ENCODE measurements at regions not wholly inside any gene's neighbourhood (a gene's known extent, or its start where the extent isn't known, plus 50 kb on each side); places are given as distances from the start of the nearest gene placed in this dataset.

DNA sequence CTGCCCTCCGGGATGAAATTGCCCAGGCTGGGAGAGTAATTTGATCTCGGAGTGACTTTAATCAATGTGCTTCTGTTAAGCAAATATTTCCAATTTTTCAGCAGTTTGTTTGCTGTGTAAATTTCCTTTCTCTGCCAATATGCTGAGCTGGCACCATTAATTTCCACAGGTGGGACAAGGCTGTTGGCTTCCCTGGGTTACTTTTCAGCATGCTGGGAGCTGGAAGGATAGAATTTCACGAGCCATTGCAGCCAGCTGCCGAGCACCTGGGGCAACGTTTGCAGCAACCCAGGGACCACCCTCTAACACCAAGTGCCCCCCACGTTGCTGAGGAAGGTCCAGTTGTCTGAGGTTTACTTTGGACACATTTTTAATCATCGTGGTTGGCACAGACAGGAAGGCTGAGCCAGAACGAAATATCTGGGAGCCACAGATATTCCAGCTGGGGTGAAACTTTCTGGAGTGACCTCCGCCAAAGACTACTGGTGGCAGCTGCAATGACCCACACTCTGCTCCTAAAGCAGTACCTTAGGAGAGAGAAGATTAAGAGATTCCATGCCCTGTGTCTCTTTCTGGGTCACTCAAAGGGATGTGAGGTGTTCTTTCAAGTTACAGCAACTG lies 293.3 kb upstream of the RGMA start:
- Histone ChIP-seq H3K79me2 (ENCODE audit: control insufficient read depth, insufficient read depth, low read length) (no peaks in the 10 kb centered on the region), H3K36me3 (ENCODE audit: control insufficient read depth in 2 of 2, insufficient read depth in 2 of 2, low read length in 1 of 2) (no peaks in the 10 kb centered on the region), H3K4me2 (ENCODE audit: control insufficient read depth, insufficient read depth) (no peak overlapping the region), H3K9ac (ENCODE audit: control insufficient read depth, insufficient read depth, low read length) (no peak overlapping the region), H3K27ac (ENCODE audit: control insufficient read depth, insufficient read depth) (no peak overlapping the region), H3K9me3 (replicated peaks; ENCODE audit: control insufficient read depth, insufficient read depth, low read length) (no peaks in the 10 kb centered on the region), H3K4me1 (ENCODE audit: control insufficient read depth, insufficient read depth, low read length) (no peaks in the 10 kb centered on the region), H3K4me3 (no peak overlapping the region), H2AFZ (ENCODE audit: control insufficient read depth, low read depth, low read length) (no peak overlapping the region), H3K27me3 (replicated peaks in 1 of 2; ENCODE audit: control insufficient read depth in 2 of 2, insufficient read depth in 2 of 2, low read length in 1 of 2) (no peaks in the 10 kb centered on the region), H4K20me1 (ENCODE audit: control insufficient read depth, insufficient read depth) (no peaks in the 10 kb centered on the region)
- in situ Hi-C loops (cut with MboI) (no loop called here), intact Hi-C loops (cut with micrococcal nuclease; ENCODE audit: unreplicated experiment) (no loop called here)
- DNase-seq (ENCODE audit: low read depth, low spot score): no peak
- 7% methylated on average over 9 of the region's 9 CpGs for WGBS (ENCODE audit: insufficient coverage, insufficient replicate concordance, low lambda C conversion rate, missing lambda C conversion rate)
- SMC1A ChIA-PET (ENCODE audit: uncharacterized antibody, unreplicated experiment): no interaction called here
- no peak for FAIRE-seq
- no peak for ATAC-seq
- POLR2A ChIA-PET: no interaction called here
- CTCF ChIA-PET: interaction anchor here (1.0 kb wide), 1 partner anchor 15 kb away, joined by 3 read pairs; no protein-coding TSS in a partner anchor
- RAD21 ChIA-PET (ENCODE audit: unreplicated experiment): no interaction called here
- BruUV-seq (replicated peaks): no TSS peak
- TF ChIP-seq SUZ12 (IDR thresholded peaks at IDR 0.05; ENCODE audit: unreplicated experiment) (no peak), RFX5 (IDR thresholded peaks at IDR 0.05; ENCODE audit: low read depth, low read length) (no peak), SMC3 (IDR thresholded peaks at IDR 0.05; ENCODE audit: borderline replicate concordance, low read length) (no peak), REST (IDR thresholded peaks at IDR 0.05; ENCODE audit: low read depth, low read length) (no peak), RB1 (IDR thresholded peaks at IDR 0.05; ENCODE audit: borderline replicate concordance) (no peak), YY1 (IDR thresholded peaks at IDR 0.05; ENCODE audit: low read depth, low read length) (no peak), BRCA1 (IDR thresholded peaks at IDR 0.05; ENCODE audit: low read depth, low read length) (no peak), ZBED1 (IDR thresholded peaks at IDR 0.05; ENCODE audit: borderline replicate concordance) (no peak), SMAD5 (IDR thresholded peaks at IDR 0.05; ENCODE audit: low read depth) (no peak), CEBPB (IDR thresholded peaks at IDR 0.05; ENCODE audit: borderline replicate concordance in 1 of 2, low read depth in 2 of 2, low read length in 2 of 2) (no peak)
- TF ChIP-seq, protein P1, sequence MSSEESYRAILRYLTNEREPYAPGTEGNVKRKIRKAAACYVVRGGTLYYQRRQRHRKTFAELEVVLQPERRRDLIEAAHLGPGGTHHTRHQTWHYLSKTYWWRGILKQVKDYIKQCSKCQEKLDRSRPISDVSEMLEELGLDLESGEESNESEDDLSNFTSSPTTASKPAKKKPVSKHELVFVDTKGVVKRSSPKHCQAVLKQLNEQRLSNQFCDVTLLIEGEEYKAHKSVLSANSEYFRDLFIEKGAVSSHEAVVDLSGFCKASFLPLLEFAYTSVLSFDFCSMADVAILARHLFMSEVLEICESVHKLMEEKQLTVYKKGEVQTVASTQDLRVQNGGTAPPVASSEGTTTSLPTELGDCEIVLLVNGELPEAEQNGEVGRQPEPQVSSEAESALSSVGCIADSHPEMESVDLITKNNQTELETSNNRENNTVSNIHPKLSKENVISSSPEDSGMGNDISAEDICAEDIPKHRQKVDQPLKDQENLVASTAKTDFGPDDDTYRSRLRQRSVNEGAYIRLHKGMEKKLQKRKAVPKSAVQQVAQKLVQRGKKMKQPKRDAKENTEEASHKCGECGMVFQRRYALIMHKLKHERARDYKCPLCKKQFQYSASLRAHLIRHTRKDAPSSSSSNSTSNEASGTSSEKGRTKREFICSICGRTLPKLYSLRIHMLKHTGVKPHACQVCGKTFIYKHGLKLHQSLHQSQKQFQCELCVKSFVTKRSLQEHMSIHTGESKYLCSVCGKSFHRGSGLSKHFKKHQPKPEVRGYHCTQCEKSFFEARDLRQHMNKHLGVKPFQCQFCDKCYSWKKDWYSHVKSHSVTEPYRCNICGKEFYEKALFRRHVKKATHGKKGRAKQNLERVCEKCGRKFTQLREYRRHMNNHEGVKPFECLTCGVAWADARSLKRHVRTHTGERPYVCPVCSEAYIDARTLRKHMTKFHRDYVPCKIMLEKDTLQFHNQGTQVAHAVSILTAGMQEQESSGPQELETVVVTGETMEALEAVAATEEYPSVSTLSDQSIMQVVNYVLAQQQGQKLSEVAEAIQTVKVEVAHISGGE (CRISPR knock-in tag; IDR thresholded peaks at IDR 0.05): no peak
- TF ChIP-seq, protein P2, sequence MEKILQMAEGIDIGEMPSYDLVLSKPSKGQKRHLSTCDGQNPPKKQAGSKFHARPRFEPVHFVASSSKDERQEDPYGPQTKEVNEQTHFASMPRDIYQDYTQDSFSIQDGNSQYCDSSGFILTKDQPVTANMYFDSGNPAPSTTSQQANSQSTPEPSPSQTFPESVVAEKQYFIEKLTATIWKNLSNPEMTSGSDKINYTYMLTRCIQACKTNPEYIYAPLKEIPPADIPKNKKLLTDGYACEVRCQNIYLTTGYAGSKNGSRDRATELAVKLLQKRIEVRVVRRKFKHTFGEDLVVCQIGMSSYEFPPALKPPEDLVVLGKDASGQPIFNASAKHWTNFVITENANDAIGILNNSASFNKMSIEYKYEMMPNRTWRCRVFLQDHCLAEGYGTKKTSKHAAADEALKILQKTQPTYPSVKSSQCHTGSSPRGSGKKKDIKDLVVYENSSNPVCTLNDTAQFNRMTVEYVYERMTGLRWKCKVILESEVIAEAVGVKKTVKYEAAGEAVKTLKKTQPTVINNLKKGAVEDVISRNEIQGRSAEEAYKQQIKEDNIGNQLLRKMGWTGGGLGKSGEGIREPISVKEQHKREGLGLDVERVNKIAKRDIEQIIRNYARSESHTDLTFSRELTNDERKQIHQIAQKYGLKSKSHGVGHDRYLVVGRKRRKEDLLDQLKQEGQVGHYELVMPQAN (conservative IDR thresholded peaks at IDR 0.05): no peak

All from GM12878 (cell line).